SK-N-SH (cell line): ENCODE measurements at regions not wholly inside any gene's neighbourhood (a gene's known extent, or its start where the extent isn't known, plus 50 kb on each side); places are given as distances from the start of the nearest gene placed in this dataset.

Experiments
- CTCF ChIA-PET: fragments of 300-600, 350-600 bp; formaldehyde crosslinking; extraction: SDS; loops from one replicate; lab custom pipeline; 2021; lab: Yijun Ruan, JAX
- POLR2A ChIA-PET: fragments of 350-600 bp; sonication (Branson Sonifier 250); formaldehyde crosslinking; extraction: SDS; loops from one replicate; lab custom pipeline; 2020; ENCODE audit warnings: antibody characterized with exemption, inconsistent platforms; lab: Yijun Ruan, JAX
- DNase-seq: peaks from one replicate; pipeline ENCODE4 v3.0.0; 2012
- H2AFZ ChIP-seq: fragments of 200-600 bp; sonication (generic); 2 replicates; pipeline ENCODE4 v1.8.1; 2016; ENCODE audit warnings: antibody characterized with exemption, mild to moderate bottlenecking, low read depth
- H3F3A ChIP-seq: fragments of 200-600 bp; sonication (generic); replicated peaks from 2 replicates; pipeline ENCODE3; 2016; ENCODE audit warnings: antibody characterized with exemption, mild to moderate bottlenecking; ENCODE audit not compliant: insufficient read depth
- H3K27ac ChIP-seq, 2 experiments: fragments of 200-500 bp in 1 of 2; fragments of 200-600 bp in 1 of 2; sonication (Bioruptor generic) in 1 of 2; sonication (generic), shearing (Covaris generic) in 1 of 2; 2 replicates each; pipeline versions ENCODE4 v1.5.1 to v1.6.1; 2014 to 2016; ENCODE audit warnings: low read depth in 2 of 2, inconsistent platforms in 1 of 2, low read length in 1 of 2, mild to moderate bottlenecking in 1 of 2, mixed read lengths in 1 of 2
- H3K27me3 ChIP-seq: fragments of 200-600 bp; sonication (generic), shearing (Covaris generic); 2 replicates; pipeline ENCODE4 v1.6.1; 2016; ENCODE audit warnings: mixed run types; ENCODE audit not compliant: insufficient read depth
- H3K36me3 ChIP-seq, 2 experiments: fragments of 200-500 bp in 1 of 2; fragments of 200-600 bp in 1 of 2; sonication (Bioruptor generic) in 1 of 2; sonication (generic) in 1 of 2; replicated peaks in 1 of 2; 2 replicates each; pipeline versions ENCODE3 to v1.5.1; 2014 to 2016; ENCODE audit warnings: low read length in 1 of 2, mild to moderate bottlenecking in 1 of 2; ENCODE audit not compliant: insufficient read depth in 2 of 2, control insufficient read depth in 1 of 2
- H3K4me1 ChIP-seq, 2 experiments: fragments of 200-500 bp in 1 of 2; fragments of 200-600 bp in 1 of 2; sonication (Bioruptor generic) in 1 of 2; sonication (generic), shearing (Covaris generic) in 1 of 2; 2 replicates each; pipeline versions ENCODE4 v1.5.1 to v1.6.1; 2014 to 2016; ENCODE audit warnings: low read depth in 1 of 2, low read length in 1 of 2, mixed run types in 1 of 2; ENCODE audit not compliant: insufficient read depth in 2 of 2, control insufficient read depth in 1 of 2
- H3K4me2 ChIP-seq: fragments of 200-600 bp; sonication (generic), shearing (Covaris generic); 2 replicates; pipeline ENCODE4 v1.6.1; 2017; ENCODE audit warnings: mixed run types
- H3K4me3 ChIP-seq, 2 experiments: fragments of 200-500 bp in 1 of 2; fragments of 200-600 bp in 1 of 2; sonication (Bioruptor generic) in 1 of 2; sonication (generic), shearing (Covaris generic) in 1 of 2; 2 replicates each; pipeline versions ENCODE4 v1.5.1 to v1.8.1; 2014 to 2016; ENCODE audit warnings: low read depth in 2 of 2, inconsistent platforms in 1 of 2, low read length in 1 of 2, mild to moderate bottlenecking in 1 of 2, mixed read lengths in 1 of 2, moderate library complexity in 1 of 2
- H3K79me2 ChIP-seq: fragments of 200-600 bp; sonication (generic); 2 replicates; pipeline ENCODE4 v1.8.1; 2017; ENCODE audit warnings: mild to moderate bottlenecking; ENCODE audit not compliant: insufficient read depth
- H3K9ac ChIP-seq: fragments of 200-600 bp; sonication (generic); 2 replicates; pipeline ENCODE4 v1.6.1; 2017; ENCODE audit warnings: mixed run types
- H3K9me2 ChIP-seq: fragments of 200-600 bp; sonication (generic); 2 replicates; pipeline ENCODE4 v1.6.1; 2017; ENCODE audit warnings: mixed run types
- H3K9me3 ChIP-seq: fragments of 200-600 bp; sonication (generic); 2 replicates; pipeline ENCODE4 v1.6.1; 2017; ENCODE audit warnings: mixed run types, mild to moderate bottlenecking, moderate library complexity
- H4K20me1 ChIP-seq: fragments of 200-600 bp; sonication (generic); 2 replicates; pipeline ENCODE4 v1.6.1; 2017; ENCODE audit warnings: mild to moderate bottlenecking, mixed run types; ENCODE audit not compliant: insufficient read depth
- CHD2 ChIP-seq: fragments of 150-350 bp; IDR thresholded peaks from 2 replicates; pipeline ENCODE4 v1.6.1; 2018; ENCODE audit warnings: low read length; ENCODE audit not compliant: partially characterized antibody
- CTCF ChIP-seq: fragments of 200-600 bp; sonication (generic); IDR thresholded peaks from 2 replicates; pipeline ENCODE4 v1.6.1; 2017; ENCODE audit warnings: antibody characterized with exemption, mild to moderate bottlenecking, moderate library complexity
- EP300 ChIP-seq, 2 experiments: IDR thresholded peaks; 2 replicates each; pipeline versions ENCODE4 v1.4.0 to v1.6.1; 2012; ENCODE audit warnings: borderline replicate concordance in 1 of 2, low read depth in 1 of 2, low read length in 1 of 2
- EZH2phosphoT487 ChIP-seq: fragments of 200-600 bp; sonication (generic); IDR thresholded peaks from 2 replicates; pipeline ENCODE4 v1.6.1; 2017; ENCODE audit warnings: low read depth, mixed run types, mild to moderate bottlenecking, antibody characterized with exemption, moderate library complexity, borderline replicate concordance
- FOXM1 ChIP-seq: IDR thresholded peaks from 2 replicates; pipeline ENCODE4 v1.4.0; 2012; ENCODE audit warnings: low read depth, mild to moderate bottlenecking
- MXI1 ChIP-seq: IDR thresholded peaks from 2 replicates; pipeline ENCODE4 v1.6.1; 2012; ENCODE audit warnings: mild to moderate bottlenecking, low read depth, low read length, improper control_type of control experiment
- NRF1 ChIP-seq: IDR thresholded peaks from 2 replicates; pipeline ENCODE4 v1.6.1; 2012; ENCODE audit warnings: low read depth, mild to moderate bottlenecking, low read length
- PBX3 ChIP-seq: IDR thresholded peaks from 2 replicates; pipeline ENCODE4; 2012
- POLR2AphosphoS5 ChIP-seq: IDR thresholded peaks from 2 replicates; pipeline ENCODE4 v1.6.1; 2012; ENCODE audit warnings: low read depth, low read length
- RCOR1 ChIP-seq: fragments of 150-350 bp; IDR thresholded peaks from 2 replicates; pipeline ENCODE4 v1.6.1; 2017; ENCODE audit warnings: antibody characterized with exemption, low read length
- REST ChIP-seq: IDR thresholded peaks from 2 replicates; pipeline ENCODE4 v1.6.1; 2012; ENCODE audit warnings: mild to moderate bottlenecking, low read depth, low read length, moderate library complexity
- TAF1 ChIP-seq: IDR thresholded peaks from 2 replicates; pipeline ENCODE4 v1.6.1; 2012; ENCODE audit warnings: low read depth, mild to moderate bottlenecking, low read length, moderate library complexity, borderline replicate concordance
- TEAD4 ChIP-seq: IDR thresholded peaks from 2 replicates; pipeline ENCODE4 v1.4.0; 2012; ENCODE audit warnings: mild to moderate bottlenecking, borderline replicate concordance; ENCODE audit not compliant: insufficient read depth
- YY1 ChIP-seq: IDR thresholded peaks from 2 replicates; pipeline ENCODE4 v1.4.0; 2012; ENCODE audit warnings: low read depth, mild to moderate bottlenecking
- ZBTB33 ChIP-seq: IDR thresholded peaks from 2 replicates; pipeline ENCODE4 v1.4.0; 2012; ENCODE audit warnings: low read depth, borderline replicate concordance
- whole genome bisulfite sequencing: methylation state at CpG from one replicate; pipeline ENCODE4 v1.1.6; 2017; ENCODE audit warnings: low lambda C conversion rate; 5-methylcytosine and 5-hydroxymethylcytosine counted together

- TF ChIP-seq YY1 (no peak), CTCF (no peak), FOXM1 (no peak), REST (no peak), EZH2phosphoT487 (no peak), TAF1 (no peak), TEAD4 (no peak), EP300 (IDR thresholded peaks at IDR 0.05; ENCODE audit: borderline replicate concordance in 1 of 2, low read depth in 1 of 2, low read length in 1 of 2) (no peak), POLR2AphosphoS5 (no peak), ZBTB33 (no peak), NRF1 (no peak), CHD2 (no peak), PBX3 (no peak), RCOR1 (no peak), MXI1 (no peak)
- no peaks in the 10 kb centered on the region for H4K20me1 ChIP-seq
- WGBS: 79% methylated on average over 9 of the region's 9 CpGs
- H3K4me1 ChIP-seq: peaks cover 0 to 15% of the 10 kb centered on the region in 2 experiments; a peak in 1 of 4 replicates
- DNase-seq: no peak
- no peaks in the 10 kb centered on the region for H3K36me3 ChIP-seq
- no peaks in the 10 kb centered on the region for H3K9me3 ChIP-seq
- H3K4me2 ChIP-seq: no peak overlapping the region
- H3K27me3 ChIP-seq: no peaks in the 10 kb centered on the region
- no peak overlapping the region for H3K4me3 ChIP-seq
- no peak overlapping the region for H3K27ac ChIP-seq
- no peak overlapping the region for H2AFZ ChIP-seq
- CTCF ChIA-PET: interaction anchor here (1.3 kb wide), 1 partner anchor 247 kb away, joined by 5 read pairs; no protein-coding TSS in a partner anchor
- no peaks in the 10 kb centered on the region for H3K9me2 ChIP-seq
- POLR2A ChIA-PET: no interaction called here
- no peaks in the 10 kb centered on the region for H3K79me2 ChIP-seq
- no peaks in the 10 kb centered on the region for H3F3A ChIP-seq
- H3K9ac ChIP-seq: no peak overlapping the region
Measured at GRCh38 chr1:228980232-228980937, 245.1 kb downstream of the RHOU start.
